SU-DHL-6 (cell line): ENCODE measurements at regions not wholly inside any gene's neighbourhood (a gene's known extent, or its start where the extent isn't known, plus 50 kb on each side); places are given as distances from the start of the nearest gene placed in this dataset.

Source experiments
- H2AFZ ChIP-seq: fragments of 200-600 bp; sonication (generic); 2 replicates; pipeline ENCODE4 v1.6.1; 2014; ENCODE audit warnings: low read depth, mild to moderate bottlenecking, moderate library complexity, mixed read lengths, antibody characterized with exemption, low read length; ENCODE audit not compliant: severe bottlenecking
- H3F3A ChIP-seq: fragments of 200-600 bp; shearing (Covaris generic); 2 replicates; pipeline ENCODE4 v1.6.0; 2016; ENCODE audit warnings: antibody characterized with exemption, mild to moderate bottlenecking; ENCODE audit not compliant: insufficient read depth
- H3K27ac ChIP-seq: fragments of 200-600 bp; sonication (generic); 2 replicates; pipeline ENCODE4 v1.5.1; 2016; ENCODE audit warnings: low read depth, mild to moderate bottlenecking, low read length, moderate library complexity, mixed read lengths
- H3K27me3 ChIP-seq: fragments of 200-600 bp; sonication (generic), shearing (Covaris generic); 2 replicates; pipeline ENCODE4 v1.6.0; 2014; ENCODE audit warnings: mild to moderate bottlenecking, low read length
- H3K36me3 ChIP-seq: fragments of 200-600 bp; sonication (generic); 2 replicates; pipeline ENCODE4 v1.6.1; 2014; ENCODE audit warnings: mild to moderate bottlenecking, low read length, mixed read lengths
- H3K4me2 ChIP-seq: fragments of 300-600, 200-600 bp; shearing (Covaris generic), sonication (generic); 2 replicates; pipeline ENCODE4 v1.6.0; 2014; ENCODE audit warnings: low read length, low read depth, mild to moderate bottlenecking; ENCODE audit not compliant: poor library complexity, severe bottlenecking
- H3K4me3 ChIP-seq: fragments of 200-600 bp; sonication (generic); 2 replicates; pipeline ENCODE4 v1.5.1; 2014; ENCODE audit warnings: antibody characterized with exemption, low read length, mild to moderate bottlenecking, mixed read lengths; ENCODE audit not compliant: insufficient read depth, poor library complexity, severe bottlenecking
- H3K79me2 ChIP-seq: fragments of 200-600 bp; sonication (generic); 2 replicates; pipeline ENCODE4 v1.6.1; 2014; ENCODE audit warnings: mild to moderate bottlenecking, low read length, moderate library complexity; ENCODE audit not compliant: insufficient read depth
- H3K9ac ChIP-seq: fragments of 200-600 bp; sonication (generic); 2 replicates; pipeline ENCODE4 v1.7.0; 2014; ENCODE audit warnings: mild to moderate bottlenecking, low read length
- H3K9me2 ChIP-seq: fragments of 200-600 bp; sonication (generic); replicated peaks from 2 replicates; pipeline ENCODE4 v1.6.1; 2014; ENCODE audit warnings: low read length; ENCODE audit not compliant: insufficient read depth
- H3K9me3 ChIP-seq: fragments of 200-600 bp; sonication (generic); 2 replicates; pipeline ENCODE4 v1.6.1; 2014; ENCODE audit warnings: low read length, mixed read lengths; ENCODE audit not compliant: insufficient read depth
- H4K20me1 ChIP-seq: fragments of 200-600 bp; sonication (generic); 2 replicates; pipeline ENCODE4 v1.6.1; 2014; ENCODE audit warnings: low read depth, mild to moderate bottlenecking, antibody characterized with exemption, low read length, moderate library complexity, mixed read lengths
- EZH2phosphoT487 ChIP-seq: fragments of 200-600 bp; sonication (generic), shearing (Covaris generic); conservative IDR thresholded peaks from 2 replicates; pipeline ENCODE4 v1.6.1; 2018; ENCODE audit warnings: mild to moderate bottlenecking, antibody characterized with exemption, low read length, moderate library complexity, mixed read lengths
- TF ChIP-seq, protein P1 (sequence below): fragments of 200-600 bp; sonication (generic); IDR thresholded peaks from one replicate; pipeline ENCODE4 v1.5.1; 2017; ENCODE audit warnings: antibody characterized with exemption, mild to moderate bottlenecking, low read length, moderate library complexity; ENCODE audit not compliant: insufficient read depth, poor library complexity, severe bottlenecking

DNA sequence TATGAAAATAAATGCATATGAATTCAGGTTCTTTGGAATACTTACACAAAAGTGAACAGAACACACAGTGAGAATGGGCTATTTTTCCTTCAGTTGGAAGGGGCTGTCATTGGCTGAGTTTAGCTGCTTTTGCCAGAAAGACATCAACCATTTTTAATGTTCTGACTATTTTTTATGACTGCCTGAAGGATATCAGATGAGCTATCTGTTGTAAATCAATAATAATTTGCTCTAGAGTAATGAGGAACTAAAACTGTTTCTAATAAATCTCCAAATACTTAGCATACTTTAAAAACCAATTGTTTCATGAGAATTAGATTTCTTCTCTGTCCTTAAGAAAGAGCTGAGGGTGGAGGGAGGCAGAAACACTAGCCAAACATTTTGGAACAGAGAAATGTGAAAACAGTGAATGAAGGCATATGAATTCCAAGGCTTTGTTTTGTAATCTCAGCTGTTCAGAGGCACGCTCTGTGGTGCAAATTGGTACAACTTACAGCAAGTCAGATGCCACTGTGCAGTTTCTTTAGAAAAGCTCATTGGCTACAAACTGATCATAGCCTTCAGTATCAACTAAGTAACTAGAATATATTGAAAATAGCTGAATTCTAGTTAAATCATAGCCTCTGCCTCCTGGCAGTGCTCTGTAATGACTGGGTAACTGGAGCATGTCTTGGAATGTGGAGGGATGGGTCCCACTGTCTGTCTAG lies 228.9 kb upstream of the JAG1 start:
- no peak overlapping the region for H2AFZ ChIP-seq
- H3K9me3 ChIP-seq, result no peaks in the 10 kb centered on the region
- H3F3A ChIP-seq, result no peaks in the 10 kb centered on the region
- H3K4me2 ChIP-seq, result no peak overlapping the region
- H3K4me3 ChIP-seq, result no peak overlapping the region
- no peaks in the 10 kb centered on the region for H3K36me3 ChIP-seq
- no peaks in the 10 kb centered on the region for H3K9me2 ChIP-seq
- no peaks in the 10 kb centered on the region for H3K79me2 ChIP-seq
- H3K27ac ChIP-seq, result no peak overlapping the region
- no peaks in the 10 kb centered on the region for H4K20me1 ChIP-seq
- H3K9ac ChIP-seq, result no peak overlapping the region
- H3K27me3 ChIP-seq, result no peaks in the 10 kb centered on the region
- TF ChIP-seq, protein P1, sequence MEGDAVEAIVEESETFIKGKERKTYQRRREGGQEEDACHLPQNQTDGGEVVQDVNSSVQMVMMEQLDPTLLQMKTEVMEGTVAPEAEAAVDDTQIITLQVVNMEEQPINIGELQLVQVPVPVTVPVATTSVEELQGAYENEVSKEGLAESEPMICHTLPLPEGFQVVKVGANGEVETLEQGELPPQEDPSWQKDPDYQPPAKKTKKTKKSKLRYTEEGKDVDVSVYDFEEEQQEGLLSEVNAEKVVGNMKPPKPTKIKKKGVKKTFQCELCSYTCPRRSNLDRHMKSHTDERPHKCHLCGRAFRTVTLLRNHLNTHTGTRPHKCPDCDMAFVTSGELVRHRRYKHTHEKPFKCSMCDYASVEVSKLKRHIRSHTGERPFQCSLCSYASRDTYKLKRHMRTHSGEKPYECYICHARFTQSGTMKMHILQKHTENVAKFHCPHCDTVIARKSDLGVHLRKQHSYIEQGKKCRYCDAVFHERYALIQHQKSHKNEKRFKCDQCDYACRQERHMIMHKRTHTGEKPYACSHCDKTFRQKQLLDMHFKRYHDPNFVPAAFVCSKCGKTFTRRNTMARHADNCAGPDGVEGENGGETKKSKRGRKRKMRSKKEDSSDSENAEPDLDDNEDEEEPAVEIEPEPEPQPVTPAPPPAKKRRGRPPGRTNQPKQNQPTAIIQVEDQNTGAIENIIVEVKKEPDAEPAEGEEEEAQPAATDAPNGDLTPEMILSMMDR, result no peak
- no peak for TF ChIP-seq EZH2phosphoT487

DNA sequence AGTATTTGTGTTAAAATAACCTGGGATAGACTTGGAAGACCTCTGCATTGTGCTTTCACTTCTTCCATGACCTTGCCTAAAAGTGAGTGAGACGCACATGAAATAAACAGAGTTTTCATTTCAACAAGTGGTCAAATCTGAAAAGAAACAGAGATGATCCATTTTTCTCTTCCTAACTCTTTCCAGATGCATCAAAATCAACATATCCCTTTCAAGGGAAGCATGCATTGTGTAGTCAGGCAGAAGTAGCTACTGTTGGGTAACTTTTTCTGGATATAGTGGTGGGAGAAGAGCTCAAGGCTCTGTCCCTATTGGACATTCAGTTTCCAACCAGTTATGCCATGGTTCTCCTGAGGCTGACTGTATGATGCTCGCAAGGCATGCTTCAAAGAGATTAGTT lies 233.0 kb upstream of the JAG1 start:
- Histone ChIP-seq H4K20me1 (no peaks in the 10 kb centered on the region), H3K4me3 (no peak overlapping the region), H2AFZ (no peak overlapping the region), H3K36me3 (no peaks in the 10 kb centered on the region), H3K9me2 (no peaks in the 10 kb centered on the region), H3K9ac (no peak overlapping the region), H3K27ac (no peak overlapping the region), H3K9me3 (no peaks in the 10 kb centered on the region), H3K27me3 (no peaks in the 10 kb centered on the region), H3F3A (no peaks in the 10 kb centered on the region), H3K79me2 (no peaks in the 10 kb centered on the region), H3K4me2 (no peak overlapping the region)
- TF ChIP-seq, protein P1, result no peak
- TF ChIP-seq EZH2phosphoT487, result no peak

DNA sequence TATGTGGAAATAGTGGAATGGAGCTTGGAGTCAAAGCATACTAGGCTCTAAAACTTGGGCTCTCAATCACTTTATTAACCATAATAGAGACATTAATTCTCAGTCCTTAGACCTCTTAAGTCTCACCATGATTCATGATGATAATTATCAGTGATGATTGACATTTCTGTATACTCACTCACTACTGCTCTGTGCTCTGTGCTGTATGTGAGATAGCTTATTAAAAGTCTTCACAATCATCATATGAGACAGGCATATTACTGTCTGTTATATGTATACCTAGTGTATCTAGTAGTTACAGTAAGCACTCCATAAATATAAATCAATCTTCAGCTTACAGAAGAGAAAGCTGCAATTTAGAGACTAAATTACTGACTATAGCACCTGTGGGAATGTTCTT lies 236.0 kb upstream of the JAG1 start:
- Histone ChIP-seq H3K4me2 (no peak overlapping the region), H3K4me3 (no peak overlapping the region), H3F3A (no peaks in the 10 kb centered on the region), H3K36me3 (no peaks in the 10 kb centered on the region), H2AFZ (no peak overlapping the region), H3K9me2 (no peaks in the 10 kb centered on the region), H3K27ac (no peak overlapping the region), H4K20me1 (no peaks in the 10 kb centered on the region), H3K9me3 (no peaks in the 10 kb centered on the region), H3K27me3 (no peaks in the 10 kb centered on the region), H3K79me2 (no peaks in the 10 kb centered on the region), H3K9ac (no peak overlapping the region)
- TF ChIP-seq, protein P1, result no peak
- TF ChIP-seq EZH2phosphoT487, result no peak
